KG1 (cell line): ENCODE measurements at regions not wholly inside any gene's neighbourhood (a gene's known extent, or its start where the extent isn't known, plus 50 kb on each side); places are given as distances from the start of the nearest gene placed in this dataset.

Source experiments
- DNase-seq: peaks from one replicate; lab custom pipeline; 2025; lab: John Stamatoyannopoulos, UW

- DNase-seq = no peak
Observed at GRCh38 chr12:31867292-31867691, 91.9 kb upstream of the RESF1 start.

GRCh38 chr12:31866523-31866922 lies 92.7 kb upstream of the RESF1 start:
- DNase-seq = no peak

GRCh38 chr12:31865023-31865422 lies 94.2 kb upstream of the RESF1 start:
- no peak for DNase-seq

GRCh38 chr12:31861360-31861759 lies 97.9 kb upstream of the RESF1 start:
- DNase-seq = no peak

- DNase-seq = no peak
Observed at GRCh38 chr12:31860401-31860800, 98.8 kb upstream of the RESF1 start.

- no peak for DNase-seq
Observed at GRCh38 chr12:31859232-31859977, 99.8 kb upstream of the RESF1 start.

GRCh38 chr12:31855427-31855826 lies 103.8 kb upstream of the RESF1 start:
- DNase-seq = no peak

GRCh38 chr12:31853977-31854376 lies 105.2 kb upstream of the RESF1 start:
- no peak for DNase-seq

GRCh38 chr12:31853520-31853919 lies 105.7 kb upstream of the RESF1 start:
- DNase-seq = no peak

GRCh38 chr12:31850268-31850667 lies 108.9 kb upstream of the RESF1 start:
- DNase-seq = no peak

GRCh38 chr12:31849090-31849687 lies 110.0 kb upstream of the RESF1 start:
- no peak for DNase-seq

GRCh38 chr12:31846405-31846804 lies 112.8 kb upstream of the RESF1 start:
- DNase-seq = no peak

GRCh38 chr12:31845613-31846322 lies 113.4 kb upstream of the RESF1 start:
- no peak for DNase-seq

- no peak for DNase-seq
Observed at GRCh38 chr12:31843398-31844095, 114.7 kb upstream of the AMN1 start.

GRCh38 chr12:31837913-31838312 lies 109.1 kb upstream of the AMN1 start:
- DNase-seq = no peak

- no peak for DNase-seq
Observed at GRCh38 chr12:31835276-31835882, 106.6 kb upstream of the AMN1 start.

GRCh38 chr12:31834150-31834549 lies 105.3 kb upstream of the AMN1 start:
- DNase-seq = no peak

- peak; percentile 89 for DNase-seq
Observed at GRCh38 chr12:31832740-31833729, 104.2 kb upstream of the AMN1 start.

GRCh38 chr12:31828071-31828470 lies 99.2 kb upstream of the AMN1 start:
- DNase-seq = no peak

- no peak for DNase-seq
Observed at GRCh38 chr12:31822761-31823160, 93.9 kb upstream of the AMN1 start.

GRCh38 chr12:31821484-31821883 lies 92.7 kb upstream of the AMN1 start:
- DNase-seq = no peak
